ENCODE measurements at regions not wholly inside any gene's neighbourhood (a gene's known extent, or its start where the extent isn't known, plus 50 kb on each side); places are given as distances from the start of the nearest gene placed in this dataset.

GRCh38 chr5:166166071-166166470, 2125.4 kb upstream of the WWC1 start:
- DNase-seq = no peak

- no peak for DNase-seq
Observed at GRCh38 chr5:166172597-166172996, 2118.8 kb upstream of the WWC1 start.

- no peak for DNase-seq
Observed at GRCh38 chr5:166178411-166179080, 2112.9 kb upstream of the WWC1 start.

GRCh38 chr5:166185185-166185584, 2106.3 kb upstream of the WWC1 start:
- no peak for DNase-seq

- no peak for DNase-seq
Observed at GRCh38 chr5:166188501-166189325, 2102.7 kb upstream of the WWC1 start.

- no peak for DNase-seq
Observed at GRCh38 chr5:166192696-166193095, 2098.7 kb upstream of the WWC1 start.

- no peak for DNase-seq
Observed at GRCh38 chr5:166195981-166196380, 2095.5 kb upstream of the WWC1 start.

- DNase-seq = no peak
Observed at GRCh38 chr5:166200532-166200931, 2090.9 kb upstream of the WWC1 start.

- DNase-seq = no peak
Observed at GRCh38 chr5:166211640-166212039, 2079.8 kb upstream of the WWC1 start.

GRCh38 chr5:166236327-166236726, 2055.1 kb upstream of the WWC1 start:
- DNase-seq = no peak

- no peak for DNase-seq
Observed at GRCh38 chr5:166240705-166241104, 2050.7 kb upstream of the WWC1 start.

GRCh38 chr5:166245556-166245955, 2045.9 kb upstream of the WWC1 start:
- no peak for DNase-seq

- no peak for DNase-seq
Observed at GRCh38 chr5:166251786-166252185, 2039.7 kb upstream of the WWC1 start.

GRCh38 chr5:166257661-166258060, 2033.8 kb upstream of the WWC1 start:
- no peak for DNase-seq

- DNase-seq = no peak
Observed at GRCh38 chr5:166262395-166262794, 2029.0 kb upstream of the WWC1 start.

GRCh38 chr5:166267907-166268306, 2023.5 kb upstream of the WWC1 start:
- no peak for DNase-seq

- no peak for DNase-seq
Observed at GRCh38 chr5:166270712-166271111, 2020.7 kb upstream of the WWC1 start.

- DNase-seq = no peak
Observed at GRCh38 chr5:166276006-166276405, 2015.4 kb upstream of the WWC1 start.

- no peak for DNase-seq
Observed at GRCh38 chr5:166279828-166280227, 2011.6 kb upstream of the WWC1 start.

GRCh38 chr5:166281433-166281832, 2010.0 kb upstream of the WWC1 start:
- no peak for DNase-seq

- DNase-seq = no peak
Observed at GRCh38 chr5:166282939-166283338, 2008.5 kb upstream of the WWC1 start.

- DNase-seq = no peak
Observed at GRCh38 chr5:166285361-166285760, 2006.1 kb upstream of the WWC1 start.

- DNase-seq = no peak
Observed at GRCh38 chr5:166286832-166287231, 2004.6 kb upstream of the WWC1 start.

- no peak for DNase-seq
Observed at GRCh38 chr5:166287866-166288265, 2003.6 kb upstream of the WWC1 start.

Measured in CD4-positive, alpha-beta T cell treated with Interleukin-6 for 4 hours (primary cell).